Naive thymus-derived CD4-positive, alpha-beta T cell (primary cell): ENCODE measurements at regions not wholly inside any gene's neighbourhood (a gene's known extent, or its start where the extent isn't known, plus 50 kb on each side); places are given as distances from the start of the nearest gene placed in this dataset.
"Not testable (repeated sequence)": the region's sequence is repeated elsewhere in the genome, so short reads cannot be mapped to it uniquely, and the experiment has no call there.

Experiments
- ATAC-seq: fragments of 150-1000 bp; cut with Tn5 transposase; 2 replicates; pipeline ENCODE4 v1.10.0; 2021; ENCODE audit warnings: mild to moderate bottlenecking, moderate library complexity
- CTCF ChIA-PET: fragments of 350-600 bp; sonication (Branson Sonifier 250); formaldehyde crosslinking; loops from one replicate; lab custom pipeline; 2021; ENCODE audit warnings: antibody characterized with exemption; lab: Charles Lee
- POLR2A ChIA-PET: fragments of 350-600 bp; sonication (Branson Sonifier 250); formaldehyde crosslinking; loops from one replicate; lab custom pipeline; 2021; ENCODE audit warnings: antibody characterized with exemption, inconsistent platforms; lab: Charles Lee
- DNase-seq, 9 donors: peaks; one replicate each; pipeline versions ENCODE4 v3.0.0 to v3.0.0-alpha.2; 2020 to 2022; ENCODE audit warnings: mixed read lengths in 1 of 9
- H3K27ac ChIP-seq: one replicate; pipeline ENCODE4 v1.7.0; 2013; ENCODE audit warnings: mild to moderate bottlenecking, low read depth, low read length, moderate library complexity
- H3K27me3 ChIP-seq, 2 donors: one replicate each; pipeline ENCODE4 v1.7.0; 2013; ENCODE audit warnings: low read length in 2 of 2, mild to moderate bottlenecking in 2 of 2, moderate library complexity in 2 of 2; ENCODE audit not compliant: control insufficient read depth in 2 of 2, insufficient read depth in 2 of 2
- H3K36me3 ChIP-seq, 3 experiments: 1 replicate in 2 of 3; 2 replicates in 1 of 3; pipeline ENCODE4 v1.7.0; 2013; ENCODE audit warnings: low read length in 3 of 3, mild to moderate bottlenecking in 3 of 3, moderate library complexity in 1 of 3; ENCODE audit not compliant: insufficient read depth in 3 of 3, control insufficient read depth in 2 of 3
- H3K4me1 ChIP-seq, 2 donors: one replicate each; pipeline ENCODE4 v1.7.0; 2013; ENCODE audit warnings: low read length in 2 of 2, mild to moderate bottlenecking in 2 of 2, moderate library complexity in 1 of 2; ENCODE audit not compliant: control insufficient read depth in 2 of 2, insufficient read depth in 2 of 2
- H3K4me3 ChIP-seq: 2 replicates; pipeline ENCODE4 v1.7.0; 2013; ENCODE audit warnings: mild to moderate bottlenecking, low read length
- H3K9me3 ChIP-seq, 3 experiments: 1 replicate in 2 of 3; 2 replicates in 1 of 3; pipeline ENCODE4 v1.7.0; 2013; ENCODE audit warnings: low read length in 3 of 3; ENCODE audit not compliant: control insufficient read depth in 2 of 3
- H3K27ac Mint-ChIP-seq, 9 donors: one replicate each; pipeline ENCODE4 v1.8.0; 2020 to 2022; ENCODE audit warnings: mixed read lengths in 9 of 9, mild to moderate bottlenecking in 8 of 9, moderate library complexity in 5 of 9, inconsistent platforms in 2 of 9
- H3K27me3 Mint-ChIP-seq, 5 donors: one replicate each; pipeline ENCODE4 v1.8.0; 2021 to 2022; ENCODE audit warnings: mixed read lengths in 5 of 5, mild to moderate bottlenecking in 1 of 5
- H3K36me3 Mint-ChIP-seq, 5 donors: one replicate each; pipeline ENCODE4 v1.8.0; 2020 to 2022; ENCODE audit warnings: mixed read lengths in 5 of 5, mild to moderate bottlenecking in 3 of 5, inconsistent platforms in 1 of 5
- H3K4me1 Mint-ChIP-seq, 7 donors: one replicate each; pipeline ENCODE4 v1.8.0; 2020 to 2022; ENCODE audit warnings: mixed read lengths in 7 of 7, mild to moderate bottlenecking in 3 of 7, inconsistent platforms in 1 of 7
- H3K4me3 Mint-ChIP-seq, 10 donors: one replicate each; pipeline ENCODE4 v1.8.0; 2020 to 2022; ENCODE audit warnings: mild to moderate bottlenecking in 10 of 10, mixed read lengths in 10 of 10, moderate library complexity in 6 of 10, inconsistent platforms in 2 of 10
- H3K9me3 Mint-ChIP-seq, 11 donors: one replicate each; pipeline ENCODE4 v1.8.0; 2020 to 2022; ENCODE audit warnings: mixed read lengths in 11 of 11, mild to moderate bottlenecking in 4 of 11, inconsistent platforms in 1 of 11, moderate library complexity in 1 of 11
- intact Hi-C, 2 donors: fragments of 100-400 bp; cut with micrococcal nuclease; formaldehyde crosslinking; loops; one replicate each; pipeline ENCODE4 v1.15.1; 2023

DNA sequence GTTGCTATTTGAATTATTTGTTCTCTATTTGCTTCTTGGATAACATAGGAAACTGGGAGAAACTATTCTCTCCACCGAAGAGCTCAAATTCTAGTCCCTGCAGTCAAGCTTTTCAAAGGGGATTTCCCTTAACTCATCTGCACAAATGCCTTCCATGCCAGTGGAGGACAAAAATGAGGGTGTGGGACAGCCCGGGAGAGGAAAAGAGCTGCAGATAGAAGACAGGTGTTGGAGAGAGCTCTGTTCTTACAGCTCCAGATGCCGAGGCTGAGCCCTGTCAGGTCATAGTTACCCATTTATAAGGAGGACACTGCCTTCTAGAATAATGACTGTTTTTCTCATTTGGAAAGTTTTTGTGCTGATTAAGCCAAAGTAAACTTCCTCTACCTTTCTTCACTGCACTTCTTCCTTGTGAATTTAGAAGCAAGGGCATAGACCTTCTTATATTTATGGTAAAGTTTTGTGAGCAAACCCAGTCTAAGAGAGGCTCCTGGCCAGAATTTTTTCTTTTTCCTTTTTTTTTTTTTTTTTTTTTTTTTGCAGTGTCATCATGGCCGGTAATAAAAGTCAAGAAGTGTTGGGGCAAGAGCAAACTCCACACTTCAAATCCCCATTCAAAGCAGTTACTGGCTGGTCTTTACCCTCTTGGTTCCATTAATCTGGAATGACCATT is 177.2 kb downstream of the ABCC12 start:
- intact Hi-C loops: no loop called here
- H3K27ac Mint-ChIP-seq: no peak overlapping the region
- Histone ChIP-seq H3K9me3 (no peaks in the 10 kb centered on the region), H3K27me3 (no peaks in the 10 kb centered on the region), H3K4me1 (no peaks in the 10 kb centered on the region), H3K27ac (no peak overlapping the region), H3K4me3 (no peak overlapping the region), H3K36me3 (no peaks in the 10 kb centered on the region)
- DNase-seq (no peak), ATAC-seq (no peak)
- no peak overlapping the region for H3K4me3 Mint-ChIP-seq
- ChIA-PET CTCF (no interaction called here), POLR2A (no interaction called here)
- H3K27me3 Mint-ChIP-seq: peaks cover 0 to 10% (median 6%) of the 10 kb centered on the region in 5 donors
- no peaks in the 10 kb centered on the region for H3K36me3 Mint-ChIP-seq
- H3K4me1 Mint-ChIP-seq: peaks cover 0 to 2% (median 0%) of the 10 kb centered on the region in 7 donors
- peaks cover 0 to 3% (median 0%) of the 10 kb centered on the region in 11 donors for H3K9me3 Mint-ChIP-seq

DNA sequence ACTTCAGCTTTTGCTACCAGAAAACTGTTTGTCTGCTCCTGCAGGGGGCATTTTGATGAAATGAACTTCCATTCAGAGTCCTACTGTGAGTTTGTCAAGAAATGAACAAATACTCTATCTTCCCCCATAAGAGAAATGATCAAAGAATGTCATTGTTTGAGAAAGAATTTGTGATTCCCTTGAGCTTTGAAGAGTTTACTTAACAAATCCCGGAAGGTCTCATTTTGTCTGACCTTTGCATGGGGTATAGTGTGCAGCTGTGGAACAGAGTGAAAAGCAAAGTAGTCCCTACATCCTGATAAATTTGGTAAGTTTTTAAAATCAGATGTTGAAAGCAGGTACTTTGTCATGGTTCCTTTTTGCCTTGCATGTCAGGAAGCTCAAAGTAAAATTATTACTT is 178.0 kb downstream of the ABCC12 start:
- intact Hi-C loops: no loop called here
- no peaks in the 10 kb centered on the region for H3K9me3 ChIP-seq
- H3K4me1 ChIP-seq: no peaks in the 10 kb centered on the region
- H3K27me3 ChIP-seq: no peaks in the 10 kb centered on the region
- Mint-ChIP-seq H3K9me3 (peaks cover 0 to 3% (median 0%) of the 10 kb centered on the region in 11 donors), H3K4me1 (peaks cover 0 to 2% (median 0%) of the 10 kb centered on the region in 7 donors), H3K4me3 (no peak overlapping the region), H3K36me3 (no peaks in the 10 kb centered on the region), H3K27me3 (peaks cover 0 to 13% (median 6%) of the 10 kb centered on the region in 5 donors), H3K27ac (no peak overlapping the region)
- POLR2A ChIA-PET: no interaction called here
- DNase-seq (no peak), ATAC-seq (no peak)
- CTCF ChIA-PET: no interaction called here
- H3K27ac ChIP-seq: no peak overlapping the region
- no peaks in the 10 kb centered on the region for H3K36me3 ChIP-seq
- no peak overlapping the region for H3K4me3 ChIP-seq

DNA sequence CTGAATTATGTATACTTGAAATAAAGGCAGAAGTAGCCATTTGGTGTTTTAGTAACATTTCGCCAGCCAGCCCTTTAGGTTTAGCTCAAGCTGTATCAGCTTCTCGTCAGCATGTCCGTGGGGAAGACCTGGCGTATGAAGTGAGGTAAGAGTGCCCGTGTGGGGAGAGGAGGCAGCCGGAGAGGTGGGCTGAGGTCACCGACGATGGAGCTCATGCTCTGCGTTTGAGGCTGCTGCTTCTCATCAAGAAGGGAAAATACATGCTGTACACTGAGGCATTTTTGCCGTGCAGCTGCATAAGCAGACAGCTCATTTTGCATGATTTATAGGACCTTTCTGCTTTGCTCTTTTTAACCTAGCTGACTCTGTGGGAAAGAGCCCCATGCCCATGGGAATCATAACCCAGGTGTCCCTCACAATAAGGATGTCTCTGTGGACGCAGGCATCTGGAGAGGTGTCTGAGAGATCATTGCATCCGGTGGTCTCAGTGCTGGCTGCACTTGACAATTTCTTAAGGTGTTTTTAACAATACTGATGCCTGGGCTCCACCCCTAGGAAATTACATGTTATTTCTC is 179.1 kb downstream of the ABCC12 start:
- H3K27me3 Mint-ChIP-seq: peaks cover 0 to 14% (median 6%) of the 10 kb centered on the region in 5 donors
- Histone ChIP-seq H3K9me3 (no peaks in the 10 kb centered on the region), H3K4me3 (no peak overlapping the region), H3K36me3 (no peaks in the 10 kb centered on the region), H3K27me3 (no peaks in the 10 kb centered on the region), H3K4me1 (no peaks in the 10 kb centered on the region), H3K27ac (no peak overlapping the region)
- no peak for DNase-seq
- no peak for ATAC-seq
- POLR2A ChIA-PET: no interaction called here
- intact Hi-C loops: no loop called here
- no peak overlapping the region for H3K27ac Mint-ChIP-seq
- H3K4me3 Mint-ChIP-seq: no peak overlapping the region
- H3K9me3 Mint-ChIP-seq: peaks cover 0 to 5% (median 0%) of the 10 kb centered on the region in 11 donors
- H3K36me3 Mint-ChIP-seq: no peaks in the 10 kb centered on the region
- peaks cover 0 to 2% (median 0%) of the 10 kb centered on the region in 7 donors for H3K4me1 Mint-ChIP-seq
- CTCF ChIA-PET: no interaction called here

DNA sequence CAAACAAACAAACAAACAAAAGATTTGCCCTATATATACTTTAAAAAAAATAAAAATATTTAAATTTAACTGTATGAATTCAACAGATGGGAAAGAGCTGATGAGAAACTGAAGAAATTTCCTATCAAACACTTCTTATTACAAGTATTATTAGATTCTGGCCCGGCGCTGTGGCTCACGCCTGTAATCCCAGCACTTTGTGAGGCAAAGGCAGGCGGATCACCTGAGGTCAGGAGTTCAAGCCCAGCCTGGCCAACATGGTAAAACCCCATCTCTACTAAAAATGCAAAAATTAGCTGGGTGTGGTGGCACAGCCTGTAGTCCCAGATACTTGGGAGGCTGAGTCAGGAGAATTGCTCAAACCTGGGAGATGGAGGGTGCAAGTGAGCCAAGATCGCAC is 180.8 kb downstream of the ABCC12 start:
- H3K27me3 ChIP-seq, POLR2A ChIA-PET, H3K9me3 ChIP-seq, intact Hi-C loops, H3K9me3 Mint-ChIP-seq, H3K27ac ChIP-seq, H3K4me3 ChIP-seq, H3K36me3 Mint-ChIP-seq, H3K36me3 ChIP-seq, DNase-seq, ATAC-seq, H3K4me1 ChIP-seq, H3K4me1 Mint-ChIP-seq, H3K27ac Mint-ChIP-seq, H3K4me3 Mint-ChIP-seq, CTCF ChIA-PET: not testable (repeated sequence)
- H3K27me3 Mint-ChIP-seq: peaks cover 0 to 16% (median 9%) of the 10 kb centered on the region in 5 donors

DNA sequence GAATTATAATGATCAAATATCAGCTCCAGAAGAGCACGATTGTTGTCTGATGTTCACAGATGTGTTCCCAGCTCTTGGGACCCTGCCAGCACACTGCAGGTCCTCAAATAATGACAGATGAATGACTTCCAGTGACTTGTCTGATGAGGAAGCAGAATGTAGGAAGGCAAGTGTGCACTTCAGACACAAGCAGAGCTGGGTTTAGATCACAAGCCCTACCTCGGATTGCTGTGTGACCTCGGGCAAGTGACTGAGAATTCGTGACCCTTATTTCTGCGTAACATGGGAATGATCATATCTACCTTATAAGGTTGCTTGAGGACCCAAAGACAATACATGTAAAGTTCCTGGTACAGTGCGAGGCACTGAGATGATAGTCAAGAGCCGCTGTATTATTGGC is 182.2 kb downstream of the ABCC12 start:
- ChIA-PET CTCF (no interaction called here), POLR2A (no interaction called here)
- no peak for ATAC-seq
- no peaks in the 10 kb centered on the region for H3K9me3 ChIP-seq
- H3K27me3 ChIP-seq: no peaks in the 10 kb centered on the region
- no peaks in the 10 kb centered on the region for H3K36me3 ChIP-seq
- Mint-ChIP-seq H3K4me1 (peaks cover 0 to 2% (median 0%) of the 10 kb centered on the region in 7 donors), H3K9me3 (peaks cover 0 to 10% (median 0%) of the 10 kb centered on the region in 11 donors), H3K4me3 (no peak overlapping the region), H3K27me3 (peaks cover 2 to 21% (median 6%) of the 10 kb centered on the region in 5 donors), H3K36me3 (no peaks in the 10 kb centered on the region), H3K27ac (no peak overlapping the region)
- intact Hi-C loops: no loop called here
- H3K27ac ChIP-seq: no peak overlapping the region
- no peaks in the 10 kb centered on the region for H3K4me1 ChIP-seq
- no peak overlapping the region for H3K4me3 ChIP-seq
- no peak for DNase-seq

DNA sequence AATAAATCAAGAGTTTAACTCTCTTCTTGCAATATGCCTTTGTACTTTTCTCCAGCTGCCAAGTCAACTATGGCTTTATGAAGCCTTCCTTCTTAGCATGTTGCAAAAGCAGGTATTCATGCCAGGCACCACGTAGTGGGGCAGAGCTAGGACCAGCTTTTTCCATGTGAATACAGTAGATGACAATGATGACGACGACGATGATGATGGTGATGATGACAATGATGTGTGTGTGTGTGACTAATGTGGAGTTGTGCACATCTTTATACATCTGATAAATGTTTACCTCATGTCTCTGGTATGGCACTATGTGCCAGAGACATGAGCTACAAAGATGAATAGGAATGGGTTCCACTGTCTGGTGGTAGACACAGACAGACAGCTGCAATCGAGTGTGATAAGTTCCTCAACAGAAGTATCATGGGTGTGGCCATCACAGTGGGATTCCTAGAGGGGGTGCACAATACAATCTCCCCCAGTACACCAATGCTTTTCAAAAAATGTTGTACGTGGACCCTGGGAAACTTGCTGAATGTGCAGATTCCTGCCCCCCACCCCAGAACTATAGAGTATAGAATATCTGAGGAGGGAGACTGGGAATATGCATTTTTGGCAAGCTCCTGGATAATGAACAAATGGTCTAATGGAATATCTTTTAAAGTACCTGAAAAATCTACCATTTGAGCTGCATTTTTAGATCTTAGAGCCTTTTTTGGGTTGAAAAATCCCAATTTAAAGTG is 183.4 kb downstream of the ABCC12 start:
- Mint-ChIP-seq H3K36me3 (no peaks in the 10 kb centered on the region), H3K9me3 (peaks cover 0 to 10% (median 0%) of the 10 kb centered on the region in 11 donors), H3K4me1 (peaks cover 0 to 2% (median 0%) of the 10 kb centered on the region in 7 donors), H3K4me3 (no peak overlapping the region), H3K27me3 (peaks cover 2 to 21% (median 6%) of the 10 kb centered on the region in 5 donors), H3K27ac (no peak overlapping the region)
- H3K27me3 ChIP-seq: no peaks in the 10 kb centered on the region
- no peaks in the 10 kb centered on the region for H3K9me3 ChIP-seq
- DNase-seq: no peak
- H3K36me3 ChIP-seq: no peaks in the 10 kb centered on the region
- no peaks in the 10 kb centered on the region for H3K4me1 ChIP-seq
- ATAC-seq: no peak
- intact Hi-C loops: no loop called here
- H3K4me3 ChIP-seq: no peak overlapping the region
- ChIA-PET POLR2A (no interaction called here), CTCF (no interaction called here)
- H3K27ac ChIP-seq: no peak overlapping the region
